SK-N-SH (cell line): ENCODE measurements at regions not wholly inside any gene's neighbourhood (a gene's known extent, or its start where the extent isn't known, plus 50 kb on each side); places are given as distances from the start of the nearest gene placed in this dataset.

ENCODE experiments used
- CTCF ChIA-PET: fragments of 300-600, 350-600 bp; formaldehyde crosslinking; extraction: SDS; loops from one replicate; lab custom pipeline; 2021; lab: Yijun Ruan, JAX
- POLR2A ChIA-PET: fragments of 350-600 bp; sonication (Branson Sonifier 250); formaldehyde crosslinking; extraction: SDS; loops from one replicate; lab custom pipeline; 2020; ENCODE audit warnings: antibody characterized with exemption, inconsistent platforms; lab: Yijun Ruan, JAX
- DNase-seq: peaks from one replicate; pipeline ENCODE4 v3.0.0; 2012
- H2AFZ ChIP-seq: fragments of 200-600 bp; sonication (generic); 2 replicates; pipeline ENCODE4 v1.8.1; 2016; ENCODE audit warnings: antibody characterized with exemption, mild to moderate bottlenecking, low read depth
- H3F3A ChIP-seq: fragments of 200-600 bp; sonication (generic); replicated peaks from 2 replicates; pipeline ENCODE3; 2016; ENCODE audit warnings: antibody characterized with exemption, mild to moderate bottlenecking; ENCODE audit not compliant: insufficient read depth
- H3K27ac ChIP-seq, 2 experiments: fragments of 200-500 bp in 1 of 2; fragments of 200-600 bp in 1 of 2; sonication (Bioruptor generic) in 1 of 2; sonication (generic), shearing (Covaris generic) in 1 of 2; 2 replicates each; pipeline versions ENCODE4 v1.5.1 to v1.6.1; 2014 to 2016; ENCODE audit warnings: low read depth in 2 of 2, inconsistent platforms in 1 of 2, low read length in 1 of 2, mild to moderate bottlenecking in 1 of 2, mixed read lengths in 1 of 2
- H3K27me3 ChIP-seq: fragments of 200-600 bp; sonication (generic), shearing (Covaris generic); 2 replicates; pipeline ENCODE4 v1.6.1; 2016; ENCODE audit warnings: mixed run types; ENCODE audit not compliant: insufficient read depth
- H3K36me3 ChIP-seq, 2 experiments: fragments of 200-500 bp in 1 of 2; fragments of 200-600 bp in 1 of 2; sonication (Bioruptor generic) in 1 of 2; sonication (generic) in 1 of 2; replicated peaks in 1 of 2; 2 replicates each; pipeline versions ENCODE3 to v1.5.1; 2014 to 2016; ENCODE audit warnings: low read length in 1 of 2, mild to moderate bottlenecking in 1 of 2; ENCODE audit not compliant: insufficient read depth in 2 of 2, control insufficient read depth in 1 of 2
- H3K4me1 ChIP-seq, 2 experiments: fragments of 200-500 bp in 1 of 2; fragments of 200-600 bp in 1 of 2; sonication (Bioruptor generic) in 1 of 2; sonication (generic), shearing (Covaris generic) in 1 of 2; 2 replicates each; pipeline versions ENCODE4 v1.5.1 to v1.6.1; 2014 to 2016; ENCODE audit warnings: low read depth in 1 of 2, low read length in 1 of 2, mixed run types in 1 of 2; ENCODE audit not compliant: insufficient read depth in 2 of 2, control insufficient read depth in 1 of 2
- H3K4me2 ChIP-seq: fragments of 200-600 bp; sonication (generic), shearing (Covaris generic); 2 replicates; pipeline ENCODE4 v1.6.1; 2017; ENCODE audit warnings: mixed run types
- H3K4me3 ChIP-seq, 2 experiments: fragments of 200-500 bp in 1 of 2; fragments of 200-600 bp in 1 of 2; sonication (Bioruptor generic) in 1 of 2; sonication (generic), shearing (Covaris generic) in 1 of 2; 2 replicates each; pipeline versions ENCODE4 v1.5.1 to v1.8.1; 2014 to 2016; ENCODE audit warnings: low read depth in 2 of 2, inconsistent platforms in 1 of 2, low read length in 1 of 2, mild to moderate bottlenecking in 1 of 2, mixed read lengths in 1 of 2, moderate library complexity in 1 of 2
- H3K79me2 ChIP-seq: fragments of 200-600 bp; sonication (generic); 2 replicates; pipeline ENCODE4 v1.8.1; 2017; ENCODE audit warnings: mild to moderate bottlenecking; ENCODE audit not compliant: insufficient read depth
- H3K9ac ChIP-seq: fragments of 200-600 bp; sonication (generic); 2 replicates; pipeline ENCODE4 v1.6.1; 2017; ENCODE audit warnings: mixed run types
- H3K9me2 ChIP-seq: fragments of 200-600 bp; sonication (generic); 2 replicates; pipeline ENCODE4 v1.6.1; 2017; ENCODE audit warnings: mixed run types
- H3K9me3 ChIP-seq: fragments of 200-600 bp; sonication (generic); 2 replicates; pipeline ENCODE4 v1.6.1; 2017; ENCODE audit warnings: mixed run types, mild to moderate bottlenecking, moderate library complexity
- H4K20me1 ChIP-seq: fragments of 200-600 bp; sonication (generic); 2 replicates; pipeline ENCODE4 v1.6.1; 2017; ENCODE audit warnings: mild to moderate bottlenecking, mixed run types; ENCODE audit not compliant: insufficient read depth
- CTCF ChIP-seq: fragments of 200-600 bp; sonication (generic); IDR thresholded peaks from 2 replicates; pipeline ENCODE4 v1.6.1; 2017; ENCODE audit warnings: antibody characterized with exemption, mild to moderate bottlenecking, moderate library complexity
- ELF1 ChIP-seq: IDR thresholded peaks from 2 replicates; pipeline ENCODE4 v1.4.0; 2012
- EP300 ChIP-seq, 2 experiments: IDR thresholded peaks; 2 replicates each; pipeline versions ENCODE4 v1.4.0 to v1.6.1; 2012; ENCODE audit warnings: borderline replicate concordance in 1 of 2, low read depth in 1 of 2, low read length in 1 of 2
- GABPA ChIP-seq: IDR thresholded peaks from 2 replicates; pipeline ENCODE4 v1.4.0; 2012; ENCODE audit warnings: low read depth, mild to moderate bottlenecking
- GATA2 ChIP-seq: sonication (generic); formaldehyde crosslinking; IDR thresholded peaks from 2 replicates; pipeline ENCODE4 v1.5.0; 2020; ENCODE audit warnings: mild to moderate bottlenecking, missing genetic modification reagents
- JUND ChIP-seq: IDR thresholded peaks from 2 replicates; pipeline ENCODE4 v1.4.0; 2012
- MAX ChIP-seq: IDR thresholded peaks from 2 replicates; pipeline ENCODE4 v1.4.0; 2012; ENCODE audit warnings: low read depth
- MEF2A ChIP-seq: IDR thresholded peaks from 2 replicates; pipeline ENCODE4 v1.4.0; 2012; ENCODE audit warnings: low read depth, borderline replicate concordance
- PBX3 ChIP-seq: IDR thresholded peaks from 2 replicates; pipeline ENCODE4; 2012
- RAD21 ChIP-seq: IDR thresholded peaks from 2 replicates; pipeline ENCODE4 v1.6.1; 2012; ENCODE audit warnings: mild to moderate bottlenecking, low read length
- REST ChIP-seq: IDR thresholded peaks from 2 replicates; pipeline ENCODE4 v1.6.1; 2012; ENCODE audit warnings: mild to moderate bottlenecking, low read depth, low read length, moderate library complexity
- RFX5 ChIP-seq: IDR thresholded peaks from 2 replicates; pipeline ENCODE4 v1.6.1; 2012; ENCODE audit warnings: mild to moderate bottlenecking, improper control_type of control experiment, low read length
- TAF1 ChIP-seq: IDR thresholded peaks from 2 replicates; pipeline ENCODE4 v1.6.1; 2012; ENCODE audit warnings: low read depth, mild to moderate bottlenecking, low read length, moderate library complexity, borderline replicate concordance
- TCF12 ChIP-seq: IDR thresholded peaks from 2 replicates; pipeline ENCODE4 v1.4.0; 2012
- YY1 ChIP-seq: IDR thresholded peaks from 2 replicates; pipeline ENCODE4 v1.4.0; 2012; ENCODE audit warnings: low read depth, mild to moderate bottlenecking
- WGBS: methylation state at CpG from one replicate; pipeline ENCODE4 v1.1.6; 2017; ENCODE audit warnings: low lambda C conversion rate; 5-methylcytosine and 5-hydroxymethylcytosine counted together
- TF ChIP-seq, protein P1 (sequence below): fragments of 150-350 bp; IDR thresholded peaks from 2 replicates; pipeline ENCODE4 v1.6.1; 2017; ENCODE audit warnings: antibody characterized with exemption, low read length, low read depth, borderline replicate concordance
- TF ChIP-seq, protein P2 (sequence below): fragments of 150-350 bp; IDR thresholded peaks from 2 replicates; pipeline ENCODE4 v1.6.1; 2016; ENCODE audit warnings: mild to moderate bottlenecking, low read depth, low read length

GRCh38 chr7:81882086-81882485, 112.2 kb upstream of the HGF start:
- no peak for DNase-seq
- Histone ChIP-seq H3K36me3 (no peaks in the 10 kb centered on the region), H3F3A (no peaks in the 10 kb centered on the region), H3K4me2 (no peak overlapping the region), H3K9me2 (no peaks in the 10 kb centered on the region), H4K20me1 (no peaks in the 10 kb centered on the region), H3K4me1 (peaks cover 7 to 9% of the 10 kb centered on the region in 2 experiments; a peak in 3 of 4 replicates), H3K4me3 (no peak overlapping the region), H3K9me3 (no peaks in the 10 kb centered on the region), H3K27ac (no peak overlapping the region), H3K27me3 (no peaks in the 10 kb centered on the region), H2AFZ (no peak overlapping the region), H3K9ac (no peak overlapping the region), H3K79me2 (no peaks in the 10 kb centered on the region)
- POLR2A ChIA-PET = no interaction called here
- 88% methylated on average over 2 of the region's 2 CpGs for WGBS
- CTCF ChIA-PET = no interaction called here
- TF ChIP-seq RFX5 (no peak), PBX3 (no peak), REST (no peak)

DNA sequence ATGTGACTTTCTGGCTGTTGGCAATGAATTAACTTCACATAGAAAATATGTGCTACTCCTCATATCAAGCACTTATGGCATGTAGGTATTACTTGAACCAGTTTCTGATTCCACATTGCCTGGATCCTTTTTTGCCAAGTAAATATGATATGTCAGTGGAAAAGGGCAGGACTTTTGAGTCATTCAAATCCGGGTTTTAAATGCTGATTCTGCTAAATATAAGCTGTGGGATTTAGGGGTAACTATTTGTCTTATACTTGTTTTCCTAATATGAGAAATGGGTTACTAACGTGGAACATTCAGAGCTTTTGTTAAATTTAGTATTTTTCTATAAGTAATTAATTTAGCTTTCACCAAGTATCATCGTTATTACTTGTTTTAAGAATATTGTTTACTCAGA, 108.0 kb upstream of the HGF start:
- no peak overlapping the region for H3K9ac ChIP-seq
- no peak for TF ChIP-seq CTCF
- no peak for TF ChIP-seq GATA2 (CRISPR knock-in tag)
- TF ChIP-seq, protein P1, sequence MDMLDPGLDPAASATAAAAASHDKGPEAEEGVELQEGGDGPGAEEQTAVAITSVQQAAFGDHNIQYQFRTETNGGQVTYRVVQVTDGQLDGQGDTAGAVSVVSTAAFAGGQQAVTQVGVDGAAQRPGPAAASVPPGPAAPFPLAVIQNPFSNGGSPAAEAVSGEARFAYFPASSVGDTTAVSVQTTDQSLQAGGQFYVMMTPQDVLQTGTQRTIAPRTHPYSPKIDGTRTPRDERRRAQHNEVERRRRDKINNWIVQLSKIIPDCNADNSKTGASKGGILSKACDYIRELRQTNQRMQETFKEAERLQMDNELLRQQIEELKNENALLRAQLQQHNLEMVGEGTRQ = no peak
- no peak for TF ChIP-seq TAF1
- TF ChIP-seq MEF2A = no peak
- no peak for TF ChIP-seq MAX
- TF ChIP-seq RAD21 = no peak
- no peak for TF ChIP-seq TCF12
- TF ChIP-seq JUND = no peak
- no peak for TF ChIP-seq YY1
- no peak for TF ChIP-seq GABPA
- TF ChIP-seq, protein P2, sequence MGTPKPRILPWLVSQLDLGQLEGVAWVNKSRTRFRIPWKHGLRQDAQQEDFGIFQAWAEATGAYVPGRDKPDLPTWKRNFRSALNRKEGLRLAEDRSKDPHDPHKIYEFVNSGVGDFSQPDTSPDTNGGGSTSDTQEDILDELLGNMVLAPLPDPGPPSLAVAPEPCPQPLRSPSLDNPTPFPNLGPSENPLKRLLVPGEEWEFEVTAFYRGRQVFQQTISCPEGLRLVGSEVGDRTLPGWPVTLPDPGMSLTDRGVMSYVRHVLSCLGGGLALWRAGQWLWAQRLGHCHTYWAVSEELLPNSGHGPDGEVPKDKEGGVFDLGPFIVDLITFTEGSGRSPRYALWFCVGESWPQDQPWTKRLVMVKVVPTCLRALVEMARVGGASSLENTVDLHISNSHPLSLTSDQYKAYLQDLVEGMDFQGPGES = no peak
- TF ChIP-seq ELF1 = no peak
- TF ChIP-seq EP300 (IDR thresholded peaks at IDR 0.05; ENCODE audit: borderline replicate concordance in 1 of 2, low read depth in 1 of 2, low read length in 1 of 2) = no peak
- no peaks in the 10 kb centered on the region for H3K79me2 ChIP-seq
- CTCF ChIA-PET = interaction anchor here (1.4 kb wide), 1 partner anchor 24 kb away, joined by 3 read pairs; no protein-coding TSS in a partner anchor
- H3K27me3 ChIP-seq = no peaks in the 10 kb centered on the region
- 86% methylated on average over 3 of the region's 3 CpGs for WGBS
- no peaks in the 10 kb centered on the region for H3K9me2 ChIP-seq
- H3K27ac ChIP-seq = no peak overlapping the region
- H3K9me3 ChIP-seq = no peaks in the 10 kb centered on the region
- DNase-seq = no peak
- H3K4me1 ChIP-seq = no peaks in the 10 kb centered on the region; a peak in 1 of 4 replicates
- no peaks in the 10 kb centered on the region for H3K36me3 ChIP-seq
- no peak overlapping the region for H2AFZ ChIP-seq
- H3K4me3 ChIP-seq = no peak overlapping the region
- H3F3A ChIP-seq = no peaks in the 10 kb centered on the region
- no peak overlapping the region for H3K4me2 ChIP-seq
- no peaks in the 10 kb centered on the region for H4K20me1 ChIP-seq
- POLR2A ChIA-PET = interaction anchor here (0.7 kb wide), 1 partner anchor 12 kb away, joined by 3 read pairs; no protein-coding TSS in a partner anchor
